ENCODE measurements at regions not wholly inside any gene's neighbourhood (a gene's known extent, or its start where the extent isn't known, plus 50 kb on each side); places are given as distances from the start of the nearest gene placed in this dataset.

- peaks cover 0 to 19% (median 9%) of the 10 kb centered on the region in 5 donors for H3K27me3 Mint-ChIP-seq
- H3K4me1 ChIP-seq (ENCODE audit: control insufficient read depth in 2 of 2, insufficient read depth in 2 of 2, low read length in 2 of 2) = no peaks in the 10 kb centered on the region
- no peaks in the 10 kb centered on the region for H3K4me1 Mint-ChIP-seq
- peaks cover 0 to 20% (median 10%) of the 10 kb centered on the region in 11 donors for H3K9me3 Mint-ChIP-seq
- POLR2A ChIA-PET = no interaction called here
- DNase-seq = no peak
- CTCF ChIA-PET = no interaction called here
- peaks cover 0 to 4% (median 0%) of the 10 kb centered on the region in 3 experiments for H3K9me3 ChIP-seq (ENCODE audit: control insufficient read depth in 2 of 3, low read length in 3 of 3)
- H3K27me3 ChIP-seq (ENCODE audit: control insufficient read depth in 2 of 2, insufficient read depth in 2 of 2, low read length in 2 of 2) = no peaks in the 10 kb centered on the region
- no peak for ATAC-seq
- H3K4me3 ChIP-seq (ENCODE audit: low read length) = no peak overlapping the region
- no peaks in the 10 kb centered on the region for H3K36me3 ChIP-seq (ENCODE audit: control insufficient read depth in 2 of 3, insufficient read depth in 3 of 3, low read length in 3 of 3)
- intact Hi-C loops (cut with micrococcal nuclease) = no loop called here
- no peak overlapping the region for H3K27ac ChIP-seq (ENCODE audit: low read depth, low read length)
- no peak overlapping the region for H3K4me3 Mint-ChIP-seq
- H3K27ac Mint-ChIP-seq = no peak overlapping the region
- peaks cover 0 to 3% (median 0%) of the 10 kb centered on the region in 5 donors for H3K36me3 Mint-ChIP-seq
Observed at GRCh38 chr20:40536808-40537207, 152.2 kb downstream of the MAFB start.

GRCh38 chr20:40535816-40536215 lies 153.2 kb downstream of the MAFB start:
- H3K27me3 Mint-ChIP-seq = peaks cover 0 to 14% (median 5%) of the 10 kb centered on the region in 5 donors
- H3K27me3 ChIP-seq (ENCODE audit: control insufficient read depth in 2 of 2, insufficient read depth in 2 of 2, low read length in 2 of 2) = no peaks in the 10 kb centered on the region
- H3K4me1 ChIP-seq (ENCODE audit: control insufficient read depth in 2 of 2, insufficient read depth in 2 of 2, low read length in 2 of 2) = no peaks in the 10 kb centered on the region
- no peak overlapping the region for H3K27ac ChIP-seq (ENCODE audit: low read depth, low read length)
- DNase-seq (no peak), ATAC-seq (no peak)
- no peak overlapping the region for H3K4me3 ChIP-seq (ENCODE audit: low read length)
- H3K4me1 Mint-ChIP-seq = no peaks in the 10 kb centered on the region
- H3K27ac Mint-ChIP-seq = no peak overlapping the region
- peaks cover 4 to 26% (median 13%) of the 10 kb centered on the region in 11 donors for H3K9me3 Mint-ChIP-seq
- ChIA-PET POLR2A (no interaction called here), CTCF (no interaction called here)
- intact Hi-C loops (cut with micrococcal nuclease) = no loop called here
- peaks cover 0 to 11% (median 0%) of the 10 kb centered on the region in 3 experiments for H3K9me3 ChIP-seq (ENCODE audit: control insufficient read depth in 2 of 3, low read length in 3 of 3)
- H3K36me3 ChIP-seq (ENCODE audit: control insufficient read depth in 2 of 3, insufficient read depth in 3 of 3, low read length in 3 of 3) = no peaks in the 10 kb centered on the region
- H3K4me3 Mint-ChIP-seq = no peak overlapping the region
- peaks cover 0 to 6% (median 0%) of the 10 kb centered on the region in 5 donors for H3K36me3 Mint-ChIP-seq

- ChIA-PET CTCF (no interaction called here), POLR2A (no interaction called here)
- peaks cover 0 to 8% (median 0%) of the 10 kb centered on the region in 5 donors for H3K36me3 Mint-ChIP-seq
Observed at GRCh38 chr20:40532103-40532502, 156.9 kb downstream of the MAFB start.

GRCh38 chr20:40525351-40525750 lies 163.7 kb downstream of the MAFB start:
- no peaks in the 10 kb centered on the region for H3K9me3 ChIP-seq (ENCODE audit: control insufficient read depth in 2 of 3, low read length in 3 of 3)
- Mint-ChIP-seq H3K4me3 (no peak overlapping the region), H3K27ac (no peak overlapping the region), H3K27me3 (peaks cover 0 to 27% (median 19%) of the 10 kb centered on the region in 5 donors), H3K9me3 (peaks cover 0 to 14% (median 5%) of the 10 kb centered on the region in 11 donors), H3K36me3 (peaks cover 0 to 5% (median 0%) of the 10 kb centered on the region in 5 donors), H3K4me1 (no peaks in the 10 kb centered on the region)
- H3K4me3 ChIP-seq (ENCODE audit: low read length) = no peak overlapping the region
- no peak for ATAC-seq
- H3K4me1 ChIP-seq (ENCODE audit: control insufficient read depth in 2 of 2, insufficient read depth in 2 of 2, low read length in 2 of 2) = no peaks in the 10 kb centered on the region
- intact Hi-C loops (cut with micrococcal nuclease) = no loop called here
- H3K27me3 ChIP-seq (ENCODE audit: control insufficient read depth in 2 of 2, insufficient read depth in 2 of 2, low read length in 2 of 2) = no peaks in the 10 kb centered on the region
- no peak for DNase-seq
- ChIA-PET CTCF (interaction anchor here (0.7 kb wide), 1 partner anchor 467 kb away, joined by 3 read pairs; no protein-coding TSS in a partner anchor), POLR2A (no interaction called here)
- no peaks in the 10 kb centered on the region for H3K36me3 ChIP-seq (ENCODE audit: control insufficient read depth in 2 of 3, insufficient read depth in 3 of 3, low read length in 3 of 3)
- H3K27ac ChIP-seq (ENCODE audit: low read depth, low read length) = no peak overlapping the region

More at GRCh38 chr20:40532103-40532502, 156.9 kb downstream of the MAFB start:
- no peak for ATAC-seq
- no peak overlapping the region for H3K27ac ChIP-seq (ENCODE audit: low read depth, low read length)
- no peak for DNase-seq
- H3K36me3 ChIP-seq (ENCODE audit: control insufficient read depth in 2 of 3, insufficient read depth in 3 of 3, low read length in 3 of 3) = no peaks in the 10 kb centered on the region
- Mint-ChIP-seq H3K9me3 (peaks cover 7 to 35% (median 16%) of the 10 kb centered on the region in 11 donors), H3K27me3 (peaks cover 0 to 14% (median 4%) of the 10 kb centered on the region in 5 donors), H3K4me1 (no peaks in the 10 kb centered on the region), H3K4me3 (no peak overlapping the region), H3K27ac (no peak overlapping the region)
- intact Hi-C loops (cut with micrococcal nuclease) = no loop called here
- peaks cover 0 to 11% (median 0%) of the 10 kb centered on the region in 3 experiments for H3K9me3 ChIP-seq (ENCODE audit: control insufficient read depth in 2 of 3, low read length in 3 of 3)
- no peaks in the 10 kb centered on the region for H3K27me3 ChIP-seq (ENCODE audit: control insufficient read depth in 2 of 2, insufficient read depth in 2 of 2, low read length in 2 of 2)
- no peak overlapping the region for H3K4me3 ChIP-seq (ENCODE audit: low read length)
- no peaks in the 10 kb centered on the region for H3K4me1 ChIP-seq (ENCODE audit: control insufficient read depth in 2 of 2, insufficient read depth in 2 of 2, low read length in 2 of 2)

DNA sequence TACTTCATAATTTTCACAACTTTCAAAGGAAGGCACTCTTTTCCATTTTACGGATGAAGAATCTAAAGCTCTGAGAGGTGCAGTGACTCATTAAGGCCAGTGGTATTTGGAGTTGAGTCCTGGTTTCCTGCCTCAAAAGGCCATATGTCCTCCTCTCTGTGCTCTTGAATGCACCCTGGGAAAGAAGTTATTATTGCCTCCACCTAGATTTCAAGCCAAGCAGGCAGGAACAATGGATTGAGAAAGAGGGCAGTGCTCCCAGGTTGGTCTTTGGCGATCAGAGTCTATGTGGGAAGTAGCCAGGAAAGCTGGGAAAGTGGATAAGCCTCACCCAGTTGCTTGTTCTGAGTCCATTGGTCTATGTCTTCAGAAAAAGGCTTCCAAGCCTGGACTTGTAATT lies 165.0 kb downstream of the MAFB start:
- DNase-seq (no peak), ATAC-seq (no peak)
- Histone ChIP-seq H3K9me3 (ENCODE audit: control insufficient read depth in 2 of 3, low read length in 3 of 3) (no peaks in the 10 kb centered on the region), H3K4me3 (ENCODE audit: low read length) (no peak overlapping the region), H3K27ac (ENCODE audit: low read depth, low read length) (no peak overlapping the region), H3K27me3 (ENCODE audit: control insufficient read depth in 2 of 2, insufficient read depth in 2 of 2, low read length in 2 of 2) (no peaks in the 10 kb centered on the region), H3K36me3 (ENCODE audit: control insufficient read depth in 2 of 3, insufficient read depth in 3 of 3, low read length in 3 of 3) (no peaks in the 10 kb centered on the region), H3K4me1 (ENCODE audit: control insufficient read depth in 2 of 2, insufficient read depth in 2 of 2, low read length in 2 of 2) (no peaks in the 10 kb centered on the region)
- Mint-ChIP-seq H3K36me3 (peaks cover 0 to 5% (median 0%) of the 10 kb centered on the region in 5 donors), H3K27me3 (peaks cover 0 to 28% (median 22%) of the 10 kb centered on the region in 5 donors), H3K9me3 (peaks cover 0 to 10% (median 5%) of the 10 kb centered on the region in 11 donors), H3K4me3 (no peak overlapping the region), H3K4me1 (no peaks in the 10 kb centered on the region), H3K27ac (no peak overlapping the region)
- intact Hi-C loops (cut with micrococcal nuclease) = no loop called here
- ChIA-PET CTCF (no interaction called here), POLR2A (no interaction called here)

- no peaks in the 10 kb centered on the region for H3K36me3 ChIP-seq (ENCODE audit: control insufficient read depth in 2 of 3, insufficient read depth in 3 of 3, low read length in 3 of 3)
- Mint-ChIP-seq H3K36me3 (peaks cover 0 to 5% (median 0%) of the 10 kb centered on the region in 5 donors), H3K9me3 (peaks cover 0 to 12% (median 5%) of the 10 kb centered on the region in 11 donors), H3K27me3 (peaks cover 0 to 30% (median 25%) of the 10 kb centered on the region in 5 donors), H3K4me1 (no peaks in the 10 kb centered on the region), H3K27ac (no peak overlapping the region), H3K4me3 (no peak overlapping the region)
- H3K9me3 ChIP-seq (ENCODE audit: control insufficient read depth in 2 of 3, low read length in 3 of 3) = no peaks in the 10 kb centered on the region
- no peak for DNase-seq
- no peaks in the 10 kb centered on the region for H3K27me3 ChIP-seq (ENCODE audit: control insufficient read depth in 2 of 2, insufficient read depth in 2 of 2, low read length in 2 of 2)
- H3K4me3 ChIP-seq (ENCODE audit: low read length) = no peak overlapping the region
- no peak for ATAC-seq
- ChIA-PET POLR2A (no interaction called here), CTCF (no interaction called here)
- H3K27ac ChIP-seq (ENCODE audit: low read depth, low read length) = no peak overlapping the region
- H3K4me1 ChIP-seq (ENCODE audit: control insufficient read depth in 2 of 2, insufficient read depth in 2 of 2, low read length in 2 of 2) = no peaks in the 10 kb centered on the region
- intact Hi-C loops (cut with micrococcal nuclease) = no loop called here
Observed at GRCh38 chr20:40522405-40522804, 166.6 kb downstream of the MAFB start.

DNA sequence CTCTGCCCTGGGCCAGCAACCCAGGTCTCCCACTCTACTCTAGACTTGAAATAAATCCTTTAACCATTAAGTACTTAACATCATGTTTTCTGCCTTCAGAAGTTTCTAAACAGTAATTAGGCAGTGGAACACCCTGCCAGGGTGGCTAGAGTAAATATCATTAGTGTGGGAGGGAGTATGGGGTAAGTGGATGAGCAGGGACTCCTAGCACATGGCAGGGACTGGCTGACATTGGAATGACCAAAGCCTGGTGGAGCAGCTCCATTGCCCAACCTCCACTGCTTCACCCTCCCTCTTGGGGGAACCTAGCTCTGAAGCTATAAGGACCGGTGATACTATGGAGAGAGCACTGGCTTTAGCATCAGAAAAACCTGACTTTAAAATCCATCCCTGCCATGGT lies 167.1 kb downstream of the MAFB start:
- Mint-ChIP-seq H3K27me3 (peaks cover 0 to 33% (median 22%) of the 10 kb centered on the region in 5 donors), H3K4me3 (no peak overlapping the region), H3K36me3 (peaks cover 0 to 5% (median 0%) of the 10 kb centered on the region in 5 donors), H3K4me1 (no peaks in the 10 kb centered on the region), H3K9me3 (peaks cover 0 to 12% (median 4%) of the 10 kb centered on the region in 11 donors), H3K27ac (peak overlapping the region in 1 of 9 donors; percentile 22)
- Histone ChIP-seq H3K4me1 (ENCODE audit: control insufficient read depth in 2 of 2, insufficient read depth in 2 of 2, low read length in 2 of 2) (no peaks in the 10 kb centered on the region), H3K36me3 (ENCODE audit: control insufficient read depth in 2 of 3, insufficient read depth in 3 of 3, low read length in 3 of 3) (no peaks in the 10 kb centered on the region), H3K27ac (ENCODE audit: low read depth, low read length) (no peak overlapping the region), H3K4me3 (ENCODE audit: low read length) (no peak overlapping the region), H3K9me3 (ENCODE audit: control insufficient read depth in 2 of 3, low read length in 3 of 3) (no peaks in the 10 kb centered on the region), H3K27me3 (ENCODE audit: control insufficient read depth in 2 of 2, insufficient read depth in 2 of 2, low read length in 2 of 2) (no peaks in the 10 kb centered on the region)
- ATAC-seq (no peak), DNase-seq (no peak)
- ChIA-PET CTCF (no interaction called here), POLR2A (no interaction called here)
- intact Hi-C loops (cut with micrococcal nuclease) = no loop called here

Data from naive thymus-derived CD4-positive, alpha-beta T cell (primary cell).